GM19328 (cell line): ENCODE measurements at regions not wholly inside any gene's neighbourhood (a gene's known extent, or its start where the extent isn't known, plus 50 kb on each side); places are given as distances from the start of the nearest gene placed in this dataset.

ENCODE experiments used
- ATAC-seq: cut with Tn5 transposase; IDR thresholded peaks from one replicate; pipeline ENCODE4 v1.9.1; 2021; ENCODE audit warnings: mild to moderate bottlenecking, moderate library complexity; ENCODE audit not compliant: unreplicated experiment

- no peak for ATAC-seq
Measured at GRCh38 chr20:40806929-40807820, 118.1 kb upstream of the MAFB start.

GRCh38 chr20:40807821-40808170, 118.8 kb upstream of the MAFB start:
- no peak for ATAC-seq

GRCh38 chr20:40808936-40809335, 119.9 kb upstream of the MAFB start:
- ATAC-seq, result no peak

GRCh38 chr20:40809361-40809760, 120.3 kb upstream of the MAFB start:
- no peak for ATAC-seq

- no peak for ATAC-seq
Measured at GRCh38 chr20:40810332-40811000, 121.4 kb upstream of the MAFB start.

GRCh38 chr20:40811004-40811403, 122.0 kb upstream of the MAFB start:
- ATAC-seq, result no peak

- no peak for ATAC-seq
Measured at GRCh38 chr20:40811660-40812414, 122.8 kb upstream of the MAFB start.

GRCh38 chr20:40812415-40812925, 123.4 kb upstream of the MAFB start:
- ATAC-seq, result no peak

- no peak for ATAC-seq
Measured at GRCh38 chr20:40813029-40813431, 124.0 kb upstream of the MAFB start.

- no peak for ATAC-seq
Measured at GRCh38 chr20:40813708-40814630, 124.9 kb upstream of the MAFB start.

- ATAC-seq, result no peak
Measured at GRCh38 chr20:40814631-40814960, 125.6 kb upstream of the MAFB start.

GRCh38 chr20:40815156-40816038, 126.4 kb upstream of the MAFB start:
- no peak for ATAC-seq

GRCh38 chr20:40816039-40816352, 127.0 kb upstream of the MAFB start:
- no peak for ATAC-seq

GRCh38 chr20:40821429-40821828, 132.4 kb upstream of the MAFB start:
- ATAC-seq, result no peak

GRCh38 chr20:40826699-40827098, 137.7 kb upstream of the MAFB start:
- no peak for ATAC-seq

GRCh38 chr20:40835321-40835720, 146.3 kb upstream of the MAFB start:
- no peak for ATAC-seq

GRCh38 chr20:40838509-40838908, 149.5 kb upstream of the MAFB start:
- no peak for ATAC-seq

- ATAC-seq, result no peak
Measured at GRCh38 chr20:40843251-40843650, 154.2 kb upstream of the MAFB start.

- ATAC-seq, result no peak
Measured at GRCh38 chr20:40844332-40844731, 155.3 kb upstream of the MAFB start.

GRCh38 chr20:40848096-40848495, 159.1 kb upstream of the MAFB start:
- no peak for ATAC-seq
